K562 (cell line): ENCODE measurements at regions not wholly inside any gene's neighbourhood (a gene's known extent, or its start where the extent isn't known, plus 50 kb on each side); places are given as distances from the start of the nearest gene placed in this dataset.

ENCODE experiments used
- ATAC-seq: fragments of 200-7000 bp; cut with Tn5 transposase; 3 replicates; pipeline ENCODE4 v1.9.1; 2020; ENCODE audit warnings: moderate library complexity
- BruUV-seq: library from RNA; stranded (reverse); fragments of 400-500 nt; replicated peaks from 2 replicates; lab custom pipeline; 2021; lab: Mats Ljungman, UMichigan
- CTCF ChIA-PET: fragments of 300-600 bp; formaldehyde crosslinking; extraction: SDS; loops from one replicate; lab custom pipeline; 2021; ENCODE audit warnings: low intra/inter-chr PET ratio; lab: Yijun Ruan, JAX
- POLR2A ChIA-PET: fragments of 300-600, 350-650 bp; sonication (Branson Sonifier 250); formaldehyde crosslinking; extraction: SDS; loops from one replicate; lab custom pipeline; 2021; ENCODE audit warnings: antibody characterized with exemption, inconsistent platforms; lab: Yijun Ruan, JAX
- DNase-seq, 4 experiments: peaks; one replicate each; pipeline versions ENCODE4 v3.0.0 to v3.0.0-alpha.2; 2011 to 2018; ENCODE audit warnings: low spot score in 3 of 4, mixed read lengths in 3 of 4; ENCODE audit errors: extremely low read depth in 1 of 4
- FAIRE-seq: peaks from 2 replicates; lab custom pipeline; 2011; peaks lifted over from hg19 to GRCh38; lab: Jason Lieb, UNC
- H2AFZ ChIP-seq: 2 replicates; pipeline ENCODE4 v1.6.0; 2011; ENCODE audit warnings: low read depth, low read length, control low read depth, inconsistent platforms
- H3K27ac ChIP-seq: fragments of 200-600 bp; 3 replicates; pipeline ENCODE4 v1.8.0; 2011; ENCODE audit warnings: low read depth, mild to moderate bottlenecking, control low read depth, inconsistent platforms, low read length, moderate library complexity, mixed read lengths; ENCODE audit errors: extremely low read depth
- H3K27me3 ChIP-seq, 2 experiments: fragments of 300-600 bp in 1 of 2; 2 replicates in 1 of 2; 3 replicates in 1 of 2; pipeline versions ENCODE4 v1.6.0 to v1.8.0; 2011; ENCODE audit warnings: inconsistent platforms in 2 of 2, low read length in 2 of 2, mild to moderate bottlenecking in 1 of 2, mixed read lengths in 1 of 2, moderate library complexity in 1 of 2; ENCODE audit not compliant: control insufficient read depth in 2 of 2, insufficient read depth in 2 of 2
- H3K36me3 ChIP-seq: fragments of 300-600 bp; 3 replicates; pipeline ENCODE4 v1.8.0; 2011; ENCODE audit warnings: mild to moderate bottlenecking, low read length, inconsistent platforms; ENCODE audit not compliant: control insufficient read depth, insufficient read depth
- H3K4me1 ChIP-seq, 2 experiments: fragments of 200-600 bp in 1 of 2; replicated peaks in 1 of 2; 2 replicates in 1 of 2; 3 replicates in 1 of 2; pipeline versions ENCODE4 v1.5.1 to v1.8.0; 2011; ENCODE audit warnings: inconsistent platforms in 2 of 2, low read length in 2 of 2, mild to moderate bottlenecking in 1 of 2, mixed read lengths in 1 of 2, moderate library complexity in 1 of 2; ENCODE audit not compliant: control insufficient read depth in 2 of 2, insufficient read depth in 2 of 2
- H3K4me2 ChIP-seq: 2 replicates; pipeline ENCODE4 v1.6.1; 2011; ENCODE audit warnings: low read length, control low read depth, inconsistent platforms, mixed read lengths; ENCODE audit not compliant: insufficient read depth
- H3K4me3 ChIP-seq: fragments of 200-600 bp; sonication (generic), shearing (Covaris generic); 2 replicates; pipeline ENCODE4 v1.5.1; 2016; ENCODE audit warnings: control low read depth, inconsistent platforms
- H3K79me2 ChIP-seq: fragments of 200-600 bp; 3 replicates; pipeline ENCODE4 v1.8.0; 2011; ENCODE audit warnings: low read length, inconsistent platforms; ENCODE audit not compliant: control insufficient read depth, insufficient read depth
- H3K9ac ChIP-seq, 2 experiments: 2 replicates each; pipeline versions ENCODE4 v1.6.0 to v1.6.1; 2011; ENCODE audit warnings: low read depth in 2 of 2, low read length in 2 of 2, control low read depth in 1 of 2, inconsistent platforms in 1 of 2, mild to moderate bottlenecking in 1 of 2, mixed read lengths in 1 of 2; ENCODE audit not compliant: insufficient read depth in 1 of 2
- H3K9me1 ChIP-seq: one replicate; pipeline ENCODE4 v1.6.0; 2011; ENCODE audit warnings: inconsistent platforms, mild to moderate bottlenecking, low read length, moderate library complexity; ENCODE audit not compliant: control insufficient read depth, insufficient read depth
- H3K9me3 ChIP-seq: replicated peaks from 2 replicates; pipeline ENCODE4 v1.5.1; 2011; ENCODE audit warnings: low read depth, low read length, inconsistent platforms; ENCODE audit not compliant: control insufficient read depth, insufficient read depth
- H4K20me1 ChIP-seq: replicated peaks from 2 replicates; pipeline ENCODE4 v1.6.1; 2011; ENCODE audit warnings: low read length, inconsistent platforms, mixed read lengths; ENCODE audit not compliant: control insufficient read depth, insufficient read depth
- FOS ChIP-seq: IDR thresholded peaks from 3 replicates; pipeline ENCODE4 v1.6.1; 2011; ENCODE audit not compliant: insufficient read length; ENCODE audit errors: extremely low read depth
- KDM1A ChIP-seq, 2 experiments: fragments of 450-650 bp; IDR thresholded peaks; 2 replicates each; pipeline ENCODE4 v1.6.1; 2016; ENCODE audit warnings: mild to moderate bottlenecking in 2 of 2
- RUNX1 ChIP-seq: sonication (generic); IDR thresholded peaks from 2 replicates; pipeline ENCODE4 v1.6.1; 2016; ENCODE audit warnings: antibody characterized with exemption, low read depth
- WGBS: fragments of 100-300 bp; shearing (Covaris generic); methylation state at CpG from one replicate; pipeline ENCODE4 v1.1.6; 2016; ENCODE audit warnings: low coverage, mixed read lengths; ENCODE audit not compliant: insufficient coverage; ENCODE audit errors: missing lambda C conversion rate; 5-methylcytosine and 5-hydroxymethylcytosine counted together
- in situ Hi-C: fragments of 300-500 bp; cut with MboI; formaldehyde crosslinking; loops from 4 replicates; pipeline ENCODE4 v1.15.0; 2018; ENCODE audit warnings: inconsistent platforms, mixed read lengths
- intact Hi-C: fragments of 100-400 bp; cut with micrococcal nuclease; formaldehyde crosslinking; loops from 2 replicates; pipeline ENCODE4 v1.14.2; 2022
- TF ChIP-seq, protein P1 (sequence below): fragments of 250-450 bp; sonication (Bioruptor Pico); IDR thresholded peaks from 2 replicates; pipeline ENCODE4 v1.5.1; 2021; ENCODE audit warnings: mild to moderate bottlenecking
- TF ChIP-seq, protein P2 (sequence below): sonication (generic); formaldehyde crosslinking; IDR thresholded peaks from 2 replicates; pipeline ENCODE4 v1.8.1; 2023; ENCODE audit warnings: mild to moderate bottlenecking, missing genetic modification reagents
- TF ChIP-seq, protein P3 (sequence below): fragments of 200-800 bp; sonication (Bioruptor generic); IDR thresholded peaks from 2 replicates; pipeline ENCODE4 v1.6.1; 2016; ENCODE audit warnings: missing genetic modification characterization, missing compliant biosample characterization

DNA sequence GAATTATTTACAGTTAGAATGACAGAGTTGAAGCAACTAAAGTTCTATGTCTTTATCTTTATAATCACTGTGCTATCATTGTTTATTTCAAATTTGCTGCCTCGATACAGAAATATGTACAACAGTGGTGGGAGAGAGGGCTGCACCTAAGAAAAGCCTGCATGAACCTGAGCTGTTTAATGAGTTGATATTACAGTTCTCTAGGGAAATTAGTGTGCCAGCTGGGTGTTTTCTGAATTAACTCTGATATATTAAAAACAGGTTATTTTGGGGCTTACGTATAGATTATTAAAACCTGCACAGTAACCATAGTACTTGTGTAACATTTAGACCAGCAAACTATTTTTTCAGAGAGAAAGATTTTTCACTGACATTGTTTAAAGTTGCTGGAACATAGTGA is 750.5 kb upstream of the DDX18 start:
- no peak overlapping the region for H2AFZ ChIP-seq
- H3K4me3 ChIP-seq, result no peak overlapping the region
- no peak for FAIRE-seq
- CTCF ChIA-PET, result no interaction called here
- H3K4me1 ChIP-seq, result no peaks in the 10 kb centered on the region
- POLR2A ChIA-PET, result no interaction called here
- no peaks in the 10 kb centered on the region for H4K20me1 ChIP-seq
- H3K27me3 ChIP-seq, result no peaks in the 10 kb centered on the region
- no peak overlapping the region for H3K27ac ChIP-seq
- no peak overlapping the region for H3K4me2 ChIP-seq
- ATAC-seq, result no peak
- H3K79me2 ChIP-seq, result no peaks in the 10 kb centered on the region
- in situ Hi-C loops, result no loop called here
- no TSS peak for BruUV-seq
- TF ChIP-seq, protein P1, sequence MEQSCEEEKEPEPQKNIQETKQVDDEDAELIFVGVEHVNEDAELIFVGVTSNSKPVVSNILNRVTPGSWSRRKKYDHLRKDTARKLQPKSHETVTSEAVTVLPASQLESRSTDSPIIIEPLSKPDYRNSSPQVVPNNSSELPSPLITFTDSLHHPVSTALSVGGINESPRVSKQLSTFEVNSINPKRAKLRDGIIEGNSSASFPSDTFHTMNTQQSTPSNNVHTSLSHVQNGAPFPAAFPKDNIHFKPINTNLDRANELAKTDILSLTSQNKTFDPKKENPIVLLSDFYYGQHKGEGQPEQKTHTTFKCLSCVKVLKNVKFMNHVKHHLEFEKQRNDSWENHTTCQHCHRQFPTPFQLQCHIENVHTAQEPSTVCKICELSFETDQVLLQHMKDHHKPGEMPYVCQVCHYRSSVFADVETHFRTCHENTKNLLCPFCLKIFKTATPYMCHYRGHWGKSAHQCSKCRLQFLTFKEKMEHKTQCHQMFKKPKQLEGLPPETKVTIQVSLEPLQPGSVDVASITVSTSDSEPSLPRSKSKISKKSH (CRISPR knock-in tag), result no peak
- TF ChIP-seq, protein P2, sequence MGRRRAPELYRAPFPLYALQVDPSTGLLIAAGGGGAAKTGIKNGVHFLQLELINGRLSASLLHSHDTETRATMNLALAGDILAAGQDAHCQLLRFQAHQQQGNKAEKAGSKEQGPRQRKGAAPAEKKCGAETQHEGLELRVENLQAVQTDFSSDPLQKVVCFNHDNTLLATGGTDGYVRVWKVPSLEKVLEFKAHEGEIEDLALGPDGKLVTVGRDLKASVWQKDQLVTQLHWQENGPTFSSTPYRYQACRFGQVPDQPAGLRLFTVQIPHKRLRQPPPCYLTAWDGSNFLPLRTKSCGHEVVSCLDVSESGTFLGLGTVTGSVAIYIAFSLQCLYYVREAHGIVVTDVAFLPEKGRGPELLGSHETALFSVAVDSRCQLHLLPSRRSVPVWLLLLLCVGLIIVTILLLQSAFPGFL (CRISPR knock-in tag), result no peak
- TF ChIP-seq FOS (no peak), KDM1A (IDR thresholded peaks at IDR 0.05) (no peak), RUNX1 (no peak)
- TF ChIP-seq, protein P3, sequence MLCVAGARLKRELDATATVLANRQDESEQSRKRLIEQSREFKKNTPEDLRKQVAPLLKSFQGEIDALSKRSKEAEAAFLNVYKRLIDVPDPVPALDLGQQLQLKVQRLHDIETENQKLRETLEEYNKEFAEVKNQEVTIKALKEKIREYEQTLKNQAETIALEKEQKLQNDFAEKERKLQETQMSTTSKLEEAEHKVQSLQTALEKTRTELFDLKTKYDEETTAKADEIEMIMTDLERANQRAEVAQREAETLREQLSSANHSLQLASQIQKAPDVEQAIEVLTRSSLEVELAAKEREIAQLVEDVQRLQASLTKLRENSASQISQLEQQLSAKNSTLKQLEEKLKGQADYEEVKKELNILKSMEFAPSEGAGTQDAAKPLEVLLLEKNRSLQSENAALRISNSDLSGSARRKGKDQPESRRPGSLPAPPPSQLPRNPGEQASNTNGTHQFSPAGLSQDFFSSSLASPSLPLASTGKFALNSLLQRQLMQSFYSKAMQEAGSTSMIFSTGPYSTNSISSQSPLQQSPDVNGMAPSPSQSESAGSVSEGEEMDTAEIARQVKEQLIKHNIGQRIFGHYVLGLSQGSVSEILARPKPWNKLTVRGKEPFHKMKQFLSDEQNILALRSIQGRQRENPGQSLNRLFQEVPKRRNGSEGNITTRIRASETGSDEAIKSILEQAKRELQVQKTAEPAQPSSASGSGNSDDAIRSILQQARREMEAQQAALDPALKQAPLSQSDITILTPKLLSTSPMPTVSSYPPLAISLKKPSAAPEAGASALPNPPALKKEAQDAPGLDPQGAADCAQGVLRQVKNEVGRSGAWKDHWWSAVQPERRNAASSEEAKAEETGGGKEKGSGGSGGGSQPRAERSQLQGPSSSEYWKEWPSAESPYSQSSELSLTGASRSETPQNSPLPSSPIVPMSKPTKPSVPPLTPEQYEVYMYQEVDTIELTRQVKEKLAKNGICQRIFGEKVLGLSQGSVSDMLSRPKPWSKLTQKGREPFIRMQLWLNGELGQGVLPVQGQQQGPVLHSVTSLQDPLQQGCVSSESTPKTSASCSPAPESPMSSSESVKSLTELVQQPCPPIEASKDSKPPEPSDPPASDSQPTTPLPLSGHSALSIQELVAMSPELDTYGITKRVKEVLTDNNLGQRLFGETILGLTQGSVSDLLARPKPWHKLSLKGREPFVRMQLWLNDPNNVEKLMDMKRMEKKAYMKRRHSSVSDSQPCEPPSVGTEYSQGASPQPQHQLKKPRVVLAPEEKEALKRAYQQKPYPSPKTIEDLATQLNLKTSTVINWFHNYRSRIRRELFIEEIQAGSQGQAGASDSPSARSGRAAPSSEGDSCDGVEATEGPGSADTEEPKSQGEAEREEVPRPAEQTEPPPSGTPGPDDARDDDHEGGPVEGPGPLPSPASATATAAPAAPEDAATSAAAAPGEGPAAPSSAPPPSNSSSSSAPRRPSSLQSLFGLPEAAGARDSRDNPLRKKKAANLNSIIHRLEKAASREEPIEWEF, result no peak
- no peaks in the 10 kb centered on the region for H3K9me3 ChIP-seq
- 0% methylated on average over 2 of the region's 2 CpGs for WGBS
- DNase-seq, result no peak
- H3K36me3 ChIP-seq, result no peaks in the 10 kb centered on the region
- intact Hi-C loops, result no loop called here
- H3K9me1 ChIP-seq, result no peaks in the 10 kb centered on the region
- no peak overlapping the region for H3K9ac ChIP-seq
